AG20443 (cell line): ENCODE measurements at regions not wholly inside any gene's neighbourhood (a gene's known extent, or its start where the extent isn't known, plus 50 kb on each side); places are given as distances from the start of the nearest gene placed in this dataset.
A peak's percentile ranks its signal among the peaks of the same experiment; 100 is the strongest.
"Not testable (repeated sequence)": the region's sequence is repeated elsewhere in the genome, so short reads cannot be mapped to it uniquely, and the experiment has no call there.

Experiments
- DNase-seq: peaks from one replicate; pipeline ENCODE4 v3.0.0; 2012; ENCODE audit warnings: low spot score, mixed read lengths

DNA sequence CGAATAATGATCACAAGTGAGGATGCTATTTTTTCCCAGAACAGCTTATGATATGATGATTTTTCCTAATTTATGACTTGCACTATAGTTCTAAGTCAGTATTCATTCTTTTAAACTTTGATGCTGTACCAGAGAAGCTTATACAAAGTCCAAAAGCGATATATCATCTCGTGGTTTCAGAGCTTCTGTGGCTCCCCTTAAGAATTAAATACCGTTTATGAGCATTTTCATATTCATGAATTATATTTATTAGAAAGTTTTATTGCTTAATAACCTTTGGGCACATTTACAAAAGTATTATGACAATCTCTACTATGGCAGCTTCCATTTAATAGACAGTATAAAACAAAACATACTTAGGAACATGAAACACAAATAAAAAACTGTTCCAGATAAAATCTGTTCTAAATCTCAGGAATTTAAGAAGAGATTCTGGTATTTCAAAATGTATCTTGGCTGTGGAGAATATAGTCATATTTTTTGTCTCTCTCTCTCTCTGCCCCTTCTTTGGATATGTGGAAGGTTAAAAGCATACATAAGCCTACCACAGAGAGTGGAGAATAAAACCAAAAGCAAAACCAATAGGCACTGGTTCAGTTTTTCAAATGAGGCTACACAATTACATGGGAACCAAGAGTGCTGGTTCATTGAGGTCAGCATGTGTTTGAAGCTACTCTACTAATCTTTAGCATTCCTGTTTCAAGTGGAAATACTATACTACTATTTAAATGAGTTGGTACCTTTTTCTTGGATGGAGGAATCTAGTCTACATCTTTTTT is 884.5 kb upstream of the GJE1 start:
- no peak for DNase-seq

DNA sequence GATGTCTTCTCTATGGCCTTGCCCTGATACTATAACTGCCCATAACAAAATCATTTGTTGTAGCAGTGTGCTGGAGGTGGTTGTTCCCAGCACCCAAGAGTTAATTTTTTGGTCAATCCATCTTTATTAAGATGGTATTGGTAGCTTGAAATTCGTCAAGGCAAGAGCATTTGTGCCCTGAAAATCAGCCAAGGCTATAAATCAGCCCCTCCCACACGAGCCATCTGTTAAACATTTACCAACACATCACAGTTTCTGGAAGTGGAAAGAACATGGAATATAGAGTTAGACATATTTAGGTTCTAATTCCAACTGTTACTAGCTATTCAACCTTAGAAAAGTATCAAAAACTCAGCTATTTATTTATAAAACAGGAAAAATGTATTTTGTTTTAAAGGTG is 888.4 kb upstream of the GJE1 start:
- no peak for DNase-seq

DNA sequence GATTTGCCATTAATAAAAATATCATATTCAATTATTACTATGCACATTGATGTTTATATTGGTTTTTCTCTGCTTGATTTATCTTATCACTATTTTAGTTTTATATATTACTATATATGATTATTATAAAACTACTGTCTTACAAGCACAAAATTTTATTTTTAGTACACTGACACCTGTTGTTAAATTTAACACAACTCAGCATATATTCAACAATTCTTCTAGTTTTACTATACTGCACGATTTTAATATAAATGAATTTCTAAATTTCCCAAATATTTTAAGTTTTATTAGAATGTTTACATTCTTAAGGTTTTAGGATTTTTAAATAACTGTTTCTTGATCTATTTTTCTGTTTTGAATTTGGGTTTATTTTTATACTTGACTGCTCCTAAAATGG is 889.8 kb upstream of the GJE1 start:
- no peak for DNase-seq

- DNase-seq = no peak
Measured at GRCh38 chr6:141229296-141229695, 903.4 kb upstream of the GJE1 start.

GRCh38 chr6:141218583-141218982 is 914.1 kb upstream of the GJE1 start:
- no peak for DNase-seq

DNA sequence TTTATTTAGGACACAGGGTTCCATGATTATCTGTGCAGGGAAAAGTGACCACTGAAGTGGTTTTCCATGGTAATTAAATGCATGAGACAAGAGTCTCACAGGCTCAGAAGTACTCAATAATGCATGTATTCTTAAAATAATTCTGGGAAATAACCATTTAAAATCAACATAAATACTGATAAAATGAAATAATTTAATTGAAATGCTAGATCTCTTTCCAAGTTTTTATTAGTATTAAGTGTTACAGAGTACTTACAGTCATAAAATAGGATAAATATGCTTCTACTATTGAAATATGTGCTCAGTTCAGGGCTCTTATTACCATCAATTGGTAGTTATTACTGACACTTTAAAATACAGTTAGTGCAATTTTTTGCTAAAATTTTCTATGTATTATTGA is 916.0 kb upstream of the GJE1 start:
- DNase-seq = no peak

DNA sequence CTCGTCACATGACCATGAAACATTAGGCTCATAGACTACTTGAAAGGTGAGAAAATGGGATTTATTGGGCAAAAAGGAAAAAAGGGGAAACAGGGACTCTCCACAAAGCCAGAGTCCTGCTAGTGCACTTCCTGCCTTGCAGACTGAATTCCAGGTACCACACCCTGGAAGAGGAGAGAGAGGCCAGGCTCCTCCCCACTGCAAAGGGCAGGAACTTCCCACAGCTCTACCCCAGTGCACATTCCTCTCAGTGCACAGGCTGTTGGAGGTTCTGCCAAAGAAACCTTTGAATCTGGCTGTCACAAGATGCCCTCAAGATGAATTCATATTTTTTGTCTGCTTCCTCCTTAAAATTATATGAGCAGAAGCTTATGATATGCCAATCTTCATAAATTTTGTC is 920.4 kb upstream of the GJE1 start:
- no peak for DNase-seq

DNA sequence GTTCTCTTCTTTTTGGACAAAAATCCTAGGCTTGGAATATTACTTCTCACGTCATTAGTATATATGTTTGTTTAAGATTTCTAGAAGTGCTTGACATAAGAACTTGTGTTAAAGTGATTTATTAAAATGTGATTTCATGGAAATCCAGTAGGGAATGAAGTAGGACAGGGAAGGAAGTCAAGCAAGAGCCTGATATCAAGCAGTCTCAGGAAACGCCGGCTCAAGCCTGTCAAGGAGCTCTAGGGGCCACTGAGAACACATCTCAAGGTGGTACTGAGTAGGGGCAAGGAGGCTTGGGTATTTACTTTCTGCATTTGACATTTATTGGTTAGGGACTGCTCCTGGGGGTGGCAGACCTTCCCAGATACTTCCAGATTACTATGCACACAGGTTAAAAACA is 920.9 kb upstream of the GJE1 start:
- DNase-seq = no peak

DNA sequence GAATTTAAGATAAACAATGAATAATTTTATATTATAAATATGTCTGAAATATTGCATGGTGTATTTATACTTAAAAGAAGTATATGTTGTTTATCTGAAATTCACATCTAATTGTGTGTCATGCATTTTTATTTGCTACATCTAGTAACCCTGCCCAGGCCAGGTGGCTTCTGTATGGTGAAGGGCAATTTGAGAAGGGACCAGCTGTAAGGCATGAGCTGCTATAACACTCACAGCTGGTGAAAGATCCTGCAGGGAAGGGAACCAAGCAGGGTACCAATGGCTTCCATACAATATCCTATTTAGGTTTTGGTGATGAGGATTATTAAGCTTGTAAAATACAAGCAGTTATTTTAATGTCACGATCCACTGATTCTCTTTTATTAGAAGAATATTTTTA is 921.8 kb upstream of the GJE1 start:
- no peak for DNase-seq

GRCh38 chr6:141209890-141210289 is 922.8 kb upstream of the GJE1 start:
- DNase-seq = no peak

DNA sequence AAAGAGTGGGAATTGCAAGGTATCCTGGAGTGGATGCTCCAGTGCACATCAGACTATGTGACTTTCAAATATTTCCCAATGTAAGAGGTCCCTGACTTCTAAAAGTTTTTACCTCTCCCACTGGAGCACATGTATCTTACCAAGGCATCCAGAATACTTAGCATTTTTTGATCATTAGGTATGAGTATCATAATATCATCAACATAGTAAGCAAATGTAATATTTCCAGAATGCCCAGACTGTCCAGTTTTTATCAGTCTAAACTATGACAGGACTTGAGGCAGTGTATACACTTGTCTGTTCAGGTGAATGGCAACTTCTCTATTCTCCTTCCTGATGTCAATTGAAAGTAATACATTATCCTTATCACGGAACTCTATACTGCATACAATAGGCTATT is 924.6 kb upstream of the GJE1 start:
- no peak for DNase-seq

DNA sequence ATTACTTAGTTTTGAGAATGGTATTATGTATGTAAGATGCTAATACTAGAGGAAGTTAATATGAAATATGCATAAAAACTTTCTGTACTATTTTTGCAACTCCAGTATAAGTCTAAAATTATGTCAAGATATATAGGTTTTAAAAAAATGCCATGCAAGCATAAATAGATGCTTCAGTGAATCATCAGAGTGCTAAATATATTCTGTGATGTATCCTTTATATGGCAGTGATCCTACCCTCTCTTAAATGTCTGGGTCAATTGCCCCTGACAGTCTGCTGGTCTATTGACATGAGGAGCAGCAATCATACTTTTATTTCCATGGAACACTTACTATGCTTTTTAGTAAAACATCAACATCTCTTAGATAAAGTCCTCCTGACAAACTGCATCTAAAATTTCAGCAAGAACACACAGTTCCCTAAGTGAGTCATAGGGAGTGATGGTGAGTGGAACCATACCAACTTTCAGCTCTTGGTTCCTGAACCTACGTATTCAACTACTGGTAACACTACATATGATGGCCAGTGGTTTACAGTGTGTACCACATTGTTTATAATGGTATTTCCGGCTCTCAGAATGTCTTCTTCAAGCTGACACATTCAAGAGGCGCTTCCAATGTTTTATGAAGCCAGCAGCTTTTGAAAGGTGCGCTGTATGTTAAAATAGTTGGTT is 928.7 kb upstream of the GJE1 start:
- peak; percentile 28 for DNase-seq

DNA sequence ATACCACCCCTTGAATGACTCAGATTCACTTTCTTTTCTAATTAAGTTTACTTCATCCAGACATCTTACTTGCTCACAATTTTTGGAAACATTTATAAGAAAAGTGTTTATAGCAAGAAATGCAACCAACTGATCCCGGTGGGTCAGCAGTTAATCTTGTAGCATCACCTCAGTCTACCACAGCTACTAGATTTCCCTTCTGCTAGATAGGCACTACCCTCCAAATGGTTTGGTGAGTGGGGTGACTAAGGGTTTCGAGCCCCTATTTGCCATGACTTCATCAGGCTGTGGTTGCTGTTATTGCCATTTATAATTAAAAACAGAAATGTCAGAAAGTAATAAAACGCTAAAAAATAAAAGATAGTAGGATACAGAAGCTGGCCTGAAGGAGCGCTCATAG is 930.1 kb upstream of the GJE1 start:
- DNase-seq = peak; percentile 18

GRCh38 chr6:141199074-141199473 is 933.7 kb upstream of the GJE1 start:
- DNase-seq = no peak

DNA sequence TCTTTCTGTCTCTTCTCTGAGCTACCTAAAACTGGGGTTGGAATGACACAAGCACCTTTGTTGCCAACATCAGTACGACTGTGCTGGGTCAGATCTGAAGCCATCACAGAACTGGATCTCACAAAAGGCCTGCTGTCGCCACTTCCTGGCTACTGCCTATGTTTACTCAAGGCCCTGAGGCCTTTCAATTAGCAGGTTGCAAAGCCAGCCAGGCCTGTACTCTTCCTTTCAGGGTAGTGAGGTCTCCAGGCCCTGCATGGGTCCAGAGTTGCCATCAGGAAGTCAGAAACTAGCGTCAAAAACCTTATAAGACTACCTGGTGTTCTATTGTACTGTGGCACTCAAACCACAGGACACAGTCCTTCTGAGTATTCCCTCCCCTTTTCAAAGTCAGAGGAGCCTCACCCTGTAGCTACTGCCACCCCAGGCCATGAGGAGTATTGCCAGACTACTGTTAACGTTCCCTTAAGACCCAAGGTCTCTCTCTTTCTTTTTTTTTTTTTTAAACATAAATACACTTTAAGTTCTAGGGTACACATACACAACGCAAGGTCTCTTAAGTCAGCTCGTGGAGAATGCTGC is 937.4 kb upstream of the GJE1 start:
- DNase-seq = no peak

- no peak for DNase-seq
Measured at GRCh38 chr6:141183368-141183767, 949.4 kb upstream of the GJE1 start.

DNA sequence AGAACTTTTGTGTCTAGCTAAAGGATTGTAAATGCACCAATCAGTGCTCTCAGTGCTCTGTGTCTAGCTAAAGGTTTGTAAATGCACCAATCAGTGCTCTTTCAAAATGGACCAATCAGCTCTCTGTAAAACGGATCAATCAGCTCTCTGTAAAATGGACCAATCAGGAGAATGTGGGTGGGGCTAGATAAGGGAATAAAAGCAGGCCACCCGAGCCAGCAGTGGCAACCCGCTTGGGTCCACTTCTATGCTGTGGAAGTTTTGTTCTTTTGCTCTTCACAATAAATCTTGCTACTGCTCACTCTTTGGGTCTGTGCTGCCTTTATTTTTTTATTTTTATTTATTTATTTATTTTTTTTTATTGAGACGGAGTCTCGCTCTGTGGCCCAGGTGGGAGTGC is 957.3 kb upstream of the GJE1 start:
- DNase-seq = not testable (repeated sequence)

- no peak for DNase-seq
Measured at GRCh38 chr6:141174932-141175331, 957.8 kb upstream of the GJE1 start.

GRCh38 chr6:141173529-141173928 is 959.2 kb upstream of the GJE1 start:
- no peak for DNase-seq

DNA sequence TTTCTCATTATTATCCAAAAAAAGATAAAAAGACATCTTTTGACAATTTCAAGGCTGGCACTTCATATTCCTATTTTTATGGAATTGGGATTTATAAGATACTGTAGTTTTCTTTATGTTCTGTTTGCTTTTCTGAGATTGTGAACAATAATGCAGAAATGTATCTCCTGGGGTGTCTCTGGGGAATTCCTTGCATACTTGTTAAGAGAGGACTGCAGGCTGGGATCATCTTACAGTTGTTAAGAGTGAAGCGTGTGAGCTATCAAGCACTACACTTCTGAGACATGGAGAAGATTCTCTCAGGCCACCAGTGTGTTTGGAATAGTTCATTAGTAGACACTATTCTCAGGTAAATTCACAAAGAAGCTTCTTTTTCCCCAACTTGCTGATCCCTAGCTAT is 963.3 kb upstream of the GJE1 start:
- DNase-seq = peak; percentile 51

GRCh38 chr6:141167945-141168344 is 964.8 kb upstream of the GJE1 start:
- no peak for DNase-seq

- no peak for DNase-seq
Measured at GRCh38 chr6:141165002-141165665, 967.6 kb upstream of the GJE1 start.
